ENCODE measurements at regions not wholly inside any gene's neighbourhood (a gene's known extent, or its start where the extent isn't known, plus 50 kb on each side); places are given as distances from the start of the nearest gene placed in this dataset.

DNA sequence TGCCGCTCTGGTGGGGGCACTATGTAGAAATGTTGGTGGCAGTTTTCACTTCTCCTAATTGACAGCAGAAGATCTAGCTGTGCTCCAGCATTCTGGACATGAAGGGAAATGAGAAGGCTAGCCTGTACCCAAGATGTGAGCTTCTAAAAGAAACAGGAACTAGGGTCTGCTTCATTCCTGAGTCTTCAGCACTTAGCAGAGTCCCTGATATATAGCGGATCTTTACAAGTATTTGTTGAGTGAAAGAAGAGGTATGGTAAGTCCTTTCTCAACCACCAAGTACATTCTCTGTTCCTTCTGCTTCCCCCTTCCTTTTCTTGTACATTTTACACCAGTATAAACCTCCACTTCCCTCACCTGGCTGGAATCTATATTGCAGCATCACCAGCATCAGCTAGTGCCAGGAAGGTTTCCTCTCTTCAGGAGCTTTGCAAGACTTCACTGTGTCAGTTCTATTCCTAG is 408.3 kb upstream of the CADM1 start:
- DNase-seq: no peak

DNA sequence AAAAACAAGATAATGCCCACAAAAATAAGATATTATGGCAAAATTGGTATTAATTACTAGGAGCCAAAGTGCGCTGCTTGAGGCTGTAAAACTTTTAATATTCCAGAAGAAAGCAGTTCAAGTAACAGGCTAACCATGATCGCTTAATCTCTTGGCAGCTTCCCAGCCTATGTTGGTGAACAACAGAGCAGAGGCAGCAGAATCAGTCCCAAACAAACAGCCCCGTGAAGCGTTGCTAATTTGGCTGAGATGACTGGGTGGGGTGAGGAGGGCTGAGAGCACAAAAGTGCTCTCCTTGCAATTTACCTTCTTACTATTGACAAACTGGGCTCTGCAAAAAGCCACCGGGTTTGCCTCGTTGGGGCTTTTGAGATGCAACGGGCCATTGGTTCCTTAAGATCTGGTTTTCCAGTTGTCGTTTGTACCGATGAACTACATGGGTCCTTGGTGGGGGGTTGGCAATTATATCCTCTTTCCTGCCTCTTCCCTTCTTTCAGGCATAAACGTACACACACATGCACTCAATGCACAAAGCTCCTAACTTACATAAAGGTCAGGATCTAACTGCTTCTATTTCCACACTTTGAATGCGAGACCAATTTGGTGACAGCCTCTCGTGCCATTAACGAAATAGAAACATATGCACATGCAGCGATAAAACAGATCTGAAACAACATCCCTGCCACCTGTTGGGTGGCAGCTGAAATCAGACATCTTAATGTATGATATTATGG is 407.6 kb upstream of the CADM1 start:
- DNase-seq: no peak

DNA sequence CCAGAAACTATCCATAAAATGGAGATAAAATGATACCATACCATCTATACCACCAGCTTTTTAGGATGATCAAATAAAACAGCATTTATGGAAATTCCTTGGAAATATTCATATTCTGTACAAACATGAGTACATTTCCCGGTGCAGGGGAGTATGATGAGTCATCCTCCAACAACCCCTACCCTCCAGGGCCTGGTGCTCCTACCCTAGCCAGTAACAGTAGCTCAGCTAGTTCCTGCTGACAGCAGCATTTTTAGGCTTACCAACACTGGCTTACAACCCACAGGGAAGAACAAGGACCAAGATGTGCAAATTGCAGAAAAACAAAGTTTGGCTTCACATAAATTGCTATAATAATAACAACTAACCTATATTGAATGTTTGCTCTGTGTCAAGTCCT is 406.2 kb upstream of the CADM1 start:
- no peak for DNase-seq

DNA sequence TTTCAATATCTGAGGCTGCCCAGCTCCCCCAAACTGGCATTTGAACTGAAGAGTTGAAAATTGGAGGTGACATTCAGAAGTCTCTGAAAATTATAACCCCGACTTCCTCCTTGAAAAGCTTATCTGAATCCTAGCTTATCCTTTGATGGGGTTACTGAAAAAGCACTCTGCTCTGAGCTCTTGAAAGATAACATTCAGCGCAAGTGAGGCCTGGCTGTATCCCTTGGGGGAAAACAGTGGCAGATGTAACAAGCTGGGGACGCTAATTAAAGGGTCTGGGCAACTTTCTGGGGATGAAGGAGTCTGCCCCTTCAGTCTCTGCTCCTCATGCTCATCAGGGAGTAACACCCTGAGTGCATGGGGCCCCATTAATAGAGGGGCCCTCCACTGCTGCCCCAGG is 402.0 kb upstream of the CADM1 start:
- DNase-seq: no peak

DNA sequence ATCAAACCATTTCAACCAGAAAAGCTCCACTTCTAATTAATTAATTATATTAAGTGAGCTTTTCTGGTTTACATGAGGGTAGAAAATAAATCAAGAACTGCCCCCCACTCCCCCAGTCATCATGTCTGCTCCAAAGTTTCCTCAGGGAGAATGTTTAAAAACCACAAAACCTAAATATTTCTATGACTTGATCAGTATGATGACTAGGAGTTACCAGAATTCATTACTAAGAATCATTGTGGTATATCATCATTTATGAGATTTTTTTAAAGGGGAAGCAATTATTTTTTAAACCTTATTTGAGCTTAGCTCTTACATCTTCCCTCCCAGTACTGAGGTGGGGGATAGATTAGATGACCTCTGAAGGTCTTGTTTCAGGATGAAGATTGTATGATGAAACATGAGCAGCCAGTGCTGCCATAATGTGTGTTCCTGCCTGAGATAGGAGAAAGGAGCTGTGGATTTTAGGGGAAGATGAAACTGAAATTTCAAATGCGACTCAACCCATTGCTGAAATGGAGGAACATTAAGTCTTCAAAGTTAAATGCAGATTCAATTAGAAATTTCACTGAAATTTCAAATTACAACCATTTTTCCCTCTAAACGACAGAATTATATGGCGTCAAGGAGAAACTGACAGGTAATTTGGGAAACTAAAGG is 401.3 kb upstream of the CADM1 start:
- no peak for DNase-seq

DNA sequence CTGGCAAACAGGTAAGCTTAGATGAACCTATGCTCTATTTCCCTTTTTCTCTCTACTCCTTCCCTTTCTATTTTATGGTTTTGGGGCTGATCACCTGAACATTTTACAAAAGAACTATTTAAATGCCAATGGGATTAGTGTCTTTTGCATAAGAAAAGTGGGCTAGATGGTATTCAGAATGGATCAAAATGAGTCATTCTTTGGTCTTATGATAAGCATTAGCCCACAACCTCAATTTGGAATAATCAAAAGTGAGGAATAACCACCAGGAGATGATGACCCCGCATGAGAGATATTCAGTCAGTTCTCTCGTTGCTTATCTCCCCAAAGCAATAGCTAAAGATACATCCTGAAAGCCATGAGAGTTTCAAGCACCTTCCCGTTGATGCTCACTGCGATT is 399.0 kb upstream of the CADM1 start:
- DNase-seq: no peak

DNA sequence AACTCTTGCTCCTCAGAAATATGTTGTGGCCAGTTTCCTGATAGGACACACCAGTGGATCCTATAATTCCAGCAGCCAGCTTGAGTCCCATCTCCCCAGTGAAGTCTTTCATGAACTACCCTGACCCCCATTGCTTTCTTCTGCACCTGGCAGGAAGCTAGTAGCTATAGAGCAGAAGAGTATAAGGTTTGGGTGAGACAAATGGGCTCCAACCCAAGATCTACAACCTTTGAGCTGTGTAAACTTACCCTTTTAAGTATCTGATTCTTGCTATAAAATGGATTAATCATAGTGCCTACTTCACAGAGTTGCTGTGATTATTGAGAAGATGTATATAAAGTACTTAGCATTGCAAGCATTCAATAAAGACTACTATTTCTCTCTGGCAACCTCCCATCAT is 396.9 kb upstream of the CADM1 start:
- DNase-seq: no peak

DNA sequence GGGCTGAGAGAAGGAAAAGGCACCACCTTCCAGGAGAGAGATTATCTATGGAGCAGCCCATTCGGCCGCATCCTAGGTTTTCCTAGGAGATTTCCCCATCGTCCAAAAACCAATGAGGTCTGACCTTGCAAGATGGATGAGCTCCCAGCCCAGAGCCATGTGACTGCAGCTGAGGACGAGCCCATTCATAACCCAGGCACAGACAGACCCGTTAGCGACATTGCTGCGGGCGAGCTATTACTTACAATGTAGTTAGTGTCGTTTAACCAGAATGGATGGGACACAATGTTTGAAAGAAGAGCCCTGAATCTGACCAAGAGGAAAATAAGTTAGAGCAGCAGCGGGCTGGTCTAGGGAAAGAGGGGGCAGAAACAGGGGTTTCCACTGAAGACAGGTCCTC is 395.9 kb upstream of the CADM1 start:
- no peak for DNase-seq

DNA sequence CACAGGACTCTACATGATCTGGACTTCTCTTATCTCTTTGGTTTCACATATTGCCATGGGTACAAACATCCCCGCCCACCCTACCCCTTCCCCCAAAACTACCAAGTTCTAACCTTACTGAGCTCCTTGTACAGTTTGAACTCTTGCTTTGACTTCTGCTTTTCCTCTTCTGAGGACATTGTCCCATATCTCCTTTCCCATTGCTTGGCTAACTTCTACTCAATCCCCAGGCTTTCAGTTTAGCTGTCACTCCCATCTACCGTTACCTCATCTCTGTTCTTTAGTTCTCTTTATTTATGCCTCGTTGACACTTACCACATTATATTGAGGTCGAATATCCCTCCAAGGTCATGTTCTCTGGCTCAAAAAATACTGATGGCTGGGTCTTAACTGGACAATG is 393.5 kb upstream of the CADM1 start:
- DNase-seq: no peak

DNA sequence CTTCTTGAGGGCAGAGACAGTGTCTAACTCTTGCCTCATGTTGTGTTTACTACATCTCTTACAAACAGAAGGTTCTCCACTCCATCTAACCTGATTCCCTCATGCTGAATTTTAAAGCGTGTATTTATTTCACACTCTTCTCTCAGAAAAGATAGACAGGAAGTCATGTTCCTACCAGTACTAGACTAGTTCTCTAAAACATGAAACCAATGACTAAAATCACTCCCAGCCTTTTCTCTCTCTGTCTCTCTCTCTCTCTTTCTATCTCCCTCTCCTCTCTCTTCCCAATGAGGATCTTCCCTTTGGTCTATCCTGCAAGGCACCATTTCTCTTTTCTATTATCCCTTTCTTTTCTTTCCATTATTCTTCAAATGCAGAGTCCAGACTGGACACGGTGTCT is 391.9 kb upstream of the CADM1 start:
- DNase-seq: no peak

DNA sequence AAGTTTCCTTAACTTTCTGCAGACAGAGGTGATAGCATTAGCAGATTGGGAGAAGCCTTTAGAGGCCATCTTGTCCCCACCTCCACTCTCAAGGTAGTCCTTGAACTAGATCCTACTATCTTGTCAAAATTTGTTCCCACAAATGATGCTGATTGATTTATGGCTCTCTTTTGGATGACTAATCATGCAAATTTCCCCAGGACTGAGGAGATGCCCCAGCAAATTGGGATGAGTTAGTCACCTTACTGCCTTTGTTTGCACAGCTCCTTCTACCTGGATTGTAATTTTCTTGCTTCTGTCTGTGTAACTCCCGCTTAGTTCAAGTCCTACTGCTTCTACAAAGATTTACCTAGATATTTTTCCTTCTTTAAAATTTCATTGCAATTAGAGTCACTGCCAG is 391.4 kb upstream of the CADM1 start:
- DNase-seq: no peak

DNA sequence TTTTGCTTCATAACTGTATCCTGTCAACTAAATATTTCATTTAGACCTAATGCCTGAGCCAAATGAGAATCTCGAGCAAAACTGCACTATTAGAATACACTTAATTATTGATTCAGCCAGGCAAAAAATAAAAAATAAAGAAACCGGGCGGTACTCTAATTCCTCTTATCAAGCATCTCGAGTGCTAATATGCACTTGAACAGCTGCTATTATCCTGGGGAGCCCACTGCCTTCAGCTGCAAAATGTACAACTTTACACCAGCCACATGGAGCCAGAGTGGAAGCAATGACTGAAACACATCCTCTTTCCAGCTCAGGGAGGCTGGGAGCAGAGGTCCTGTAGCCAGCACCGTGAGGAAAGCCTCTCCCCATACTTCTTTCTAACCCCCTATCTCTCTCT is 390.0 kb upstream of the CADM1 start:
- no peak for DNase-seq

DNA sequence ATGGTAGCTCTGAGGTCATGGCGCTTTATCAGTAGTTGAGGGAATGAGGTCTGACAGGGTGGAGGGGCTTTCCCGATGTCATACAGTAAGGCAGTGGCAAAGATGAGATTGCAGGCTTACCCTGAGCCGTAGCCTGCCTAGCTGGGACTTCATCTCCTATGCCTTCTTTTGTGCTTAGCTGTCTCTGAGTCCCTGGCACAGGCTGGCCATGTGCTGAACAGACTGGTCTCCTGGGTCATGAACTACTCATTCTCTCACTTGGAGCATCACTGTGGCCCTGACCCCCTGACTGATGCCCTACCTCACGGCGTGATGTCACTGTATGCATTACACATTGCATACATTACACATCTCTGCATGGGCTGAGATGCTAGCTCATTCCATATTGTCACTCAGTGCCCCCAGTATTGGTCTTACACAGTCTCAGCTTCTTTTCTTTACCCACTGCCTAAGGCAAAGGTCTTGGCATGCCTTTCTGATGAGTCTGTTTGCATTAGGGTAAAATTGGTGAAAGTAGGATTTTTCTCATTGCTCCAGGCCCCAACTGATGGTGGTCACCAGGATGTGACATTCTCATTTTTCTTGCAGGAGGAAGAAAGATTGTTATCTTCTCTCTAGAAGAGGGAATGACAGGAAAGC is 389.4 kb upstream of the CADM1 start:
- DNase-seq: no peak

DNA sequence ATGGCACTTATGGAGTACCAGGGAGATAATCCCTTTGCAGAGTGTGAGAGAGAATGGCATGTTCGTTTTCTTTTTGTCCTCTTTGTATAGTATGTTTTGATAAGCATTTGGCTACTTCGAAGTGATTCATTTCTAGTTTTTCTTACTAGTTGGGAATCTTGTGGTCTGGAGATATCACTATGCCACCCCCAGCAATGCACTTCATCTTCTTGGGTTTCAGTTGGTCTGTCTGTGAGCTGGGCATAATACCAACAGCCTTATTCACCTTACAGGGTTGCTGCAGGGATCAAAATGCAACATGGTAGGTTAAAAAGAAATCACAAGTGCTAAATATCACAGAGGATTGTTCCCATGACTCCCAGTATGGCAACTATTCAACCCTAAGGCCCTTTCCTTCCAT is 387.8 kb upstream of the CADM1 start:
- DNase-seq: no peak

DNA sequence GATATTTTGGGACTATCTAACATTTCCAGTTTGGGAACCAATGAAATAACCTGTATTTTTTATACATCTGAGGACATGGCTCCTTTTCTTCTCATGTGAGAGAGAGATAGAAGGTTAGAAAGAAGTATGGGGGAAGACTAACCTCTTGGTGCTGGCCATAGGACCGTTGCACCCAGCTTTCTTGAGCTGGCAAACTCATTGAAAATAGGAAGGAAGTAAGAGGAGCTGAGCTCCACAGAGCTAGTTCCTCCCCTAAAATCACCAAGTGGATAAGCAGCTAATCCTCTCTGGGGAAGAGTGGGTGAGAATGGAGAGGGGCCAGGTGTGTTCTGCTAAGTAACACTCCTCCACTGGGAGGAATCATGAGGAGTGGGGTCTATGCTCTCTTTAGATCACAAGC is 387.4 kb upstream of the CADM1 start:
- no peak for DNase-seq

DNA sequence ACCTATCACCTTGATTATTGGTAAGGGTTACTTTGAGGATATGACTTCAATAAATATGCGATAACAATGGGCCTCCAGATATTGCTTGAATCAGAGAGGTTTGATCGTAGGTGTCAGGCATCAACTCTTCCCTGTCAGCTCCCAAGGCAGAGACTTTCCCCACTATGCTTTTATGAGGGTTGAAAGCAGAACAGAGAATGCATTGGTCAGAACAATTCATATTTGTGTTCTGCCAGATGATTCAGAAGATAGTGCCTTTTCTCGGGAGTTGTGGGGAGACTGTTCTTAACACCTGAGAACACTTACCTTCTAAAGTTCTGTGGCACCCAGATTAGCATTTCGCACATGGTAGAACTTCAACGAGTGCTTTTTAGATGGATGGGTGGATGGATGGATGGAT is 386.3 kb upstream of the CADM1 start:
- DNase-seq: no peak

DNA sequence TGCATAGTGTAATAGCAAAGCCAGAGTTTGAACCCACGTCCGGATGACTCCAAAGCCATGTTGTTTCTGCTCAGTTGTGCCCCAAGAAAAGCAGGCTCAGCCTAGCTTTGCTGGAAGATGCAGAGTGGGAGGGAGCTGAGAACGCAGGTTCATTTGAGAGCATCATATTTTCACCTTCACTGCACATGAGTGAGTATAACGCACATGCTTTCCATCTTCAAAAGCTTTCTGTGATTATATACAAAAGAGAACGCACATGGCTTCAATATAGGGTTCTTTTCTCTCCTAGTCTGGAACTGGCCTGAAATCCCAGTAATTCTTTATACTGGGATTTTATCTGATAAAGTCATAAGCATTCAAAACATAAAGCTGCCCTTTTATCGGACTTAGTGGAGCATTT is 385.5 kb upstream of the CADM1 start:
- DNase-seq: no peak

DNA sequence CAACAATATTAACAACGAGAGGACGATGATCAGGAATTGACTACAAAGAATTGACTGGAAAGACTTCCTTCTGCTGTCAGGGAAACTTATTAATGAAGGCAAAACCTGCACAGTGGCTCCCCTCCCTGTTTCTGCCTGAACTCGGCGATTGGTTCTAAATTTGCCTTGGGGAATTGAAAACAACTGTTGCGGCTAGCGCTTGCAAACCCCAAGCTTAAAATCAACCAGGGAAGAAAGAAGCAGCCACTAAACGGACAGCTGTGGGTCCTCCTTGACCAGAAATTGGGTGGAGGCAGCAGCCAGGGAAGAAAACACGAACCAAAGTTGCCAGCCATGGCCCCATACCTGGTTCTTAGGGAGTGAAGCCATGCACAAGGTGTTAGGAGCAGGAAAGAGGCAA is 383.5 kb upstream of the CADM1 start:
- DNase-seq: no peak

DNA sequence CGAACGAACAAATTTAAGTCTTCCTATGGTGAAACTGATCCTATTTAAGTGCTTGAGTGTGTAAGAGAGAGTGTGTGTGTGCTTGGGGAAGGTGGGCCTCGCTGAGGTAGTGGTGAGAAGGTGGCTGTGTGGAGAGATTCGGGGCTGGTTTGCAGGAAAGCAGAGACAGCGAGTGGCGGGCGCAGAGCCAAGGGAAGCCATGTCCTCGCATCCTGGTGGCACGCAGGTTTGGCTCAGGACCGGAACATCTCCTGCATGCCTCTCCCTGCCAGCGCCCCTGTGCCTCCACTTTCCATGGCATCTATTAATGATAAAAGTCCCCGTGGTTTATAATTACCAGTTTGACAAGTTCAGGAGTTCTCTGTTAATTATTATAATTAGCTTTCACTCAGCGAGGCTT is 383.1 kb upstream of the CADM1 start:
- no peak for DNase-seq

DNA sequence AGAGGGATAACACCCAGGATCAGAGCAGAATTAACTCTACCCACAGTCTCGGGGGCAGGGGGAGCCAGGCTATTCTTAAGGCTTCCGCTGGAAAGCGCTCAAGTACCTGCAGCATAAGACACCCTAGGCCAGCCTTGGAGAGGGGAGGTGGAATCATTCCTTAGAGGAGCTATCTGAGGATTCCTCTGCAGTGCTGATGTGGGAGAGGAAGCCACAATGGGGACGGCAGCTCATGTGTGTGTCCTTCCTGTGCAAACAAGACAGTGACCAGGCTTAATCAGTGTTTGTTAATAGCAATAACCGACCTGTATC is 382.2 kb upstream of the CADM1 start:
- no peak for DNase-seq

DNA sequence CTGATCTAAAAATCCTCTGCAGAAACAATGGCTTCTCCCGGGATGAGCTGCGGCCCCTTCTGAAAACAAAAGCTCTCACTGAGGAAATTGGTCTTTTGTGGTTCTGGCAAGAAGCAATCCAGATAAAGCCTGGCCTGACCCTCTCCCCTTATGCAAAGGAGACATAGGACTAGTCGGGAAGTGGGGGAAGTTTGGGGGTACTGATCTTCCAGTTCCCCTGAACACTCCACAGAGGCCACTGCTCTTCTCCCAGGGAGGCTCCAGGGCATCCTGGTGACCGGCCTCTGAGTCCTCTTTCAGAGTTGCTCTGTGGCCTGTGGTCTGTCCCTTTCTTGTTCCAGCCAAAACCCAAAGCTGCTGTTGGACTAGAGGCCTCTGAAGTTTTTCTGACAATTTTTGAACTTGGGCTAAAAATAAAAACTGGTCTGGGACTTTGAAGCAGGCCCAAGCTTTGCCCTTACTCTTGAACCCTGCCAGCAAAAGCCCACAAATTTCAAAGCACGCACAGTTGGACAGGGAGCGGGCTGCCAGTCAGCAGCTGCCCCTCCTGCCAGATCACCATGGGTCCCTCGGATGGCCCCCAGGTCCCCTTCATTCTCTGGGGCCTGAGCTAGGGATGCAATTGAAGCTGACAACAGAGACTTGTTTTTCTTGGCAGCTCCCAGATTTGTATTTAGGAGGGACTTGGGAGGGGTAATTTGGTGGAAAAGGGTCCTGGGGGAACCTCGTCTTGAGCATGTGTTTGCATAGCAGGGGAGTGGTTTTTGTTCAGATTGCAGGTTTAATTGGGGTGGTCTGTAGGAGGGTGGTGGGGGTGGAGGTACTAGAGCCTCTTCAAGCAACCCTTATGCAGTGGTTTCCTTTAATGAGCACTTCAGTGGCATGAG is 381.6 kb upstream of the CADM1 start:
- DNase-seq: no peak

DNA sequence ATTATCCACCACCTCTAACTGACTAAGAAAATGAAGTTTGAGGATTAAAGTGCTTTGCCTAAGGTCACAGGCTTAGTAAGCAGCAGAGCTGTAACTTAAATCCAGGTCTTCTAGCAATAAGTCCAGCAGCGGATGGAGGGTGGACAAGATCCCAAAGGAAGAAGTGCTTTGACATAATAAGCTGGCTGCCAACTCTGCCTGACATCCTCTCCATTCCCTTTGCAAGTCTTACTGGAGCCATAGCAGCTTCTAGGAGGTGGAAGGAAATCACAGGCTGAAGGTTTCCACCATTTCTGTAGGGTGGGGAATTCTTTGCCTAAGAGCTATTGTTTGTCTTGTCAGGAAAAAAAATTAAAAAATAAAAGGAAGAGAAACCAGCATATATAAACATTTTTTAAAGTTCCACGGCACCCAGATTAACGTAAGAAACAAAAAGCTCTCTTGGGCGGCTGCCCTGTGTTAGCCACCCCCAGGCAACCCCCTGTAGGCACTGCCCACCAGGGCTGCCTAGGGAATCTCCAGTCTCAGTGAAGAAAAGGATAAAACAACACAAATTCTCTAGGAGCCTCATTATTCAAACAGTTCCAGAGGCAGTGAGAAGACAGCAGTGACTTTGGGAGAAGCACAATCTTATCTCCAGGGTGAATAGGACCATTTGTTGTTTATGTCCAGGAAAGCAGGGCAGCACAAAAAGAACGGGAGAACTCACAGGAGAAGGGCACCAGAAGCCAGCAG is 380.8 kb upstream of the CADM1 start:
- no peak for DNase-seq

DNA sequence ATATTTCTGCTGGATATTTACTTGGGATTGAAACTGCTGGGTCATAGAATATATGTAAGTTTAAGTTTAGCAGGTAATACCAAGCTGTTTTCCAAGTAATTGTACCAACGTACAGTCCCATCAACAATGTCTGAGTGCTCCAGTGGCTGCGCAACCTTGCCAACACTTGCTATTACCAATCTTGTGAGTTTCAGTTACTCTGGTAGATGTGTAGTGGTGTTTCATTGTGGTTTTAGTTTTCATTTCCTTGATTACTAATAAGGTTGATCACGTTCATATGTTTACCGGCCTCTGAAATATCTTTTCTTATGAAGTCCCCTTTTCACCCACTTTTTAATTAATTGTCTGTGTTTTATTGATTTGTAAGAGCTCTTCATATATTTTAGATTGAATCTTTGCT is 370.6 kb upstream of the CADM1 start:
- no peak for DNase-seq

Data from CD4-positive, alpha-beta T cell treated with Interleukin-17A for 4 hours (primary cell).